ENCODE measurements at regions not wholly inside any gene's neighbourhood (a gene's known extent, or its start where the extent isn't known, plus 50 kb on each side); places are given as distances from the start of the nearest gene placed in this dataset.

DNA sequence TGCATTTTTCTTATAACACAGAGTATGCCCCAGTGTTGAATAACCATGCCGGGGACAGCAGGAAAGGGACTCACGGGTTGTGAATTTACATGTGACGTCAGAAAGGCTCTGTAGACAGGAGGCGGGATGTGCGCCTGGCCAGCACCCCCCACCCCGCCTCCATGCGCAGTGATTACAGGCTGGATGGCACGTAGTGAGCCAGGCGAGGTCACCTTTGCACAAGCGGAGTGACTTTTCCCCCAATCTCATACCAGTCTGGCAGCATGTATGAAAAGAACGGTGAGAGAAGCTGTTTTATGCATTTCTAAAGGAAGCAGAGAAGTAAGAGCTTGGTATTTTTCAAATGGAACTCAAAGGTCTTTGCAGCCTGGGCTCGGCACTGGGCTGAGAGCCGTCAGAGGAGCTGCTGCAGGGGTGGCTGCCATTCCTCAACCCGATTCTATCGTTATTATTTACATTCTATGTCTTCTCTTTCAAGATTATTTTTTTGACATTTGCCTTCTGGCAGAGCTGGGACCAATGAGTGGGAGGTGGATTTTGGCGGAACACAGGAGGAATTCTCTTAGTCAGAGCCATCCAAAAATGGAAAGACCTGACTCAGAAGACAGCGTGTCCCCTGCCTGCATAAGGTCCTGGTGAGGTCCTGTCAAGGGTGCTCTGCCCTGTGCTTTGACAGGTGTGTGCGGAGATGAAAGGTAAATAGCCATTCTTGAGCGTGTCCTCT lies 115.6 kb upstream of the SLC45A1 start:
- no peak for DNase-seq

DNA sequence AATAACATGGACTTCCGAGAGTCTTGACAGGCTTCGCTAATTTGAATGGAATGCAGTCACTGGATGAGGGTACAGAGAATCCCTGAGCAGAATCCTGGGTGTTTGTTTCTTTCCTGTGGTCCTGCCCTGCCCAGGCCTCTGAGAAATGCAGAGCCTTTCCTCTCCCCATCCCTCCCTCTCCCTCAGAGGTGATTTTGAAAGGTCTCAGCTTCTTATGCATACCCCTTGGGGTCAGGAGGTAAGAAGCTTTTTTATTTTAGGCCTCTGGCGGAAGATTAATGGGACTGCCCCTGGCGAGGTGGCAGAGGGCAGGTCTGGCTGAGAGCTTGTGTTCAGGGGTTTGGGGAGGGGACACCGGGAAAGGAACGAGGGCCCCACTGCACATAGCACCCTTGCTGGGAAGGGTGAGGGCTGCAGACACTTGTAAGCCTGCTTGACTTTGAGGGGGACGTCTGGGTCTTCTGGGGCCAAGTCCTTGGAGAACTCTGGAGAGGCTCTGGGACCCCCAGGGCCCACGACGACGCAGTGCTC lies 116.5 kb upstream of the SLC45A1 start:
- DNase-seq = no peak

DNA sequence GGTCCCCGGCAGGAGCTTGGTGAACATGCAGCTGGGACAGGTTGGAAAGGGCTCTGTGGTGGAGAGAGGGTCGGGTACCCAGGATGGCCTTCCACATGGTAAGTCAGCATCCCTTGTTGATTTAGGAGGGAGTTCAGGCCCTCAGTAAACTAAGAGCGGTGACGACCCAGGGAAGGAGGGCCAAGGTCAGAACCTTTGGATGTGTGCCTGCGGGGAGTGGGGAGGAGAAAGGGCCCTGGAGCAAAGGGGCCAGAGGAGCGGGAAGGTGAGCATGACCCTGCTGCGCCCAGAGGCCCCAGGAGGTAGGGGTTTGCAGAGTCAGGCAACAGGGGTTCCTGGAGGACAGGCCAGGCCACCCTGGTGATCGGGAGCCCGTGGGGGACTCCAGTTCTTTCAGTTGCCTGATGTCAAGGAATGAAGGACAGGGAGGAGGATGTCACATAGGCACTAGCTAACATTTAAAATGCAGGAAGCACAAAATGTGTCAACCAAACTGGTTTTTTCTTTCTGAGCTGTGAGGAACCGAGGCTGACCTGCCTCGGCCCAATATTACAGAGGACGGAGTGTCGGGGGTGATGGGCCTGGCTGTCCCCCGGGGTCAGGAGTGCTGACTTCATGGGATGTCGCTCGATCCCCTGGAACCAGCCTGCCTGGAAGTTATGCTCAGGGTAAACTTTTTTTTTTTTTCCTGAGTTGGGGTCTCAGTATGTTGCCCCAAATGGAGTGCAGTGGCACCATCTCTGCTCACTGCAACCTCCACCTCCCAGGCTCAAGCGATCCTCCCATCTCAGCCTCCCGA lies 117.4 kb upstream of the SLC45A1 start:
- no peak for DNase-seq

- DNase-seq = no peak
Observed at GRCh38 chr1:8198522-8198921, 119.4 kb upstream of the SLC45A1 start.

DNA sequence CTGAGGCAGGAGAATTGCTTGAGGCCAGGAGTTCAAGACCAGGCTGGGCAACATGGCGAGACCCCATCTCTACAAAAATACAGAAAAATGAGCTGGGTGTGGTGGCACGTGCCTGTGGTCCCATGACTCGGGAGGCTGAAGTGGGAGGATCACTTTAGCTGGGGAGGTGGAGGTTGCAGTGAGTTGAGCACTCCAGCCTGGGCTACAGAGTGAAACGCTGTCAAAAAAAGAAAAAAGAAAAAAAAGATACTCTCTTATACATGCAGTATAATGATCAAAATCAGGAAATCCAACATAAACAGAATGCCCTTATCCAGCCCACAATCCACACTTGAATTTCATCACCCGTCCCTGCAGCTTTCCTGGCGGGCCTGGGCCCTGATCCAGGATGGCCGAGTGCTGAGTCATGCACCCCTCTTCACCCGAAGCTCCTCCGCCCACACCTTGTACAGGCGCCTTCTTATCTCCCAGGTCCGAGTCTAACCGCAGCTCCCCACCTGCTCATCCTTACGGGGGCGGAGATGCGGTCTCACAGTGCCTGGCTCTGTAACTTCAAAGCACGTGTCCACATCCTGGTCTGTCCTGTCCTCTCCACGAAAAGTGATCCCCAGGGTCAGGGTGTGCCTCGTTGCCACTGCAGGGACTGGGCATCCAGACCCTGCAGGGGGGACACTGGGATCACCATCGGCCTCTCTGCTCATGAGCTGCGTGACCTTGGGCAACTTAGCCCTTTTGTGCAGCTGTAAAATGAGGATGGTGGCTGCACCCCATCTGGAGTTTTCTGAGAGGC lies 120.2 kb upstream of the SLC45A1 start:
- DNase-seq = no peak

DNA sequence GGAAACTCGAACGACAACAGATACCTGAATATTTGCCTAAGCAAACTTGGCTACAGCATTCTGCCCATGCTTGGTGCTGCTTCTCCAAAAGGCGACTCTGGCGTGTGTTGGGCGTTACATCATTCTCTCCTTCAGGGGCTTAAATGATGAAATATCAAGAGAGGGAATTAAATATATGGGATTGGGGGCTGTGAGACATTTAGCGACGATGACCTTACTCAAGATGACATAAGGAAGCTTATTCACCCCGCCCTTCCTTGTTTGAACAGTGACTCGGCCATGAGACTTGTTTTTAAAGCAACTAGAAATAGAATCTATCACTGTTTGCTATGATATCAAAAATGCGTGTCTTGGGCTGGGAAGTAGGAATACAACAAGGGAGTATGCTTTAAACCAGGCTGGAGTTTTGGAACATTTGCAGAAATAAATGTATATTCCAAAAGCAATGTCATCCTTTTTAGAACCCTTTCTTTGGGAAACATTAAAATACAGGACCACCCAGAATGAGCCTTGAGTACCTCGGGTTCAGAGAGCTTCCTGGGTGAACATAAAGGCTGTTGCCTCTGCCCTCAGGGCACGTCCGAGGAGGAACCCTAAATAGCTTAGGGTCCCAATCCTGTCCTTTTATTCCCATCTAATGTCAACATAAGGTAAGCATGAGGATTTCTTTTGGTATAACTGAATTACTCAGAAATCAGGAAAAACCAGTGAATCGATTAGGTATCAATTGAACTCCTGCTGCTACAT lies 123.3 kb upstream of the SLC45A1 start:
- DNase-seq = no peak

- DNase-seq = no peak
Observed at GRCh38 chr1:8193840-8194406, 124.0 kb upstream of the SLC45A1 start.

DNA sequence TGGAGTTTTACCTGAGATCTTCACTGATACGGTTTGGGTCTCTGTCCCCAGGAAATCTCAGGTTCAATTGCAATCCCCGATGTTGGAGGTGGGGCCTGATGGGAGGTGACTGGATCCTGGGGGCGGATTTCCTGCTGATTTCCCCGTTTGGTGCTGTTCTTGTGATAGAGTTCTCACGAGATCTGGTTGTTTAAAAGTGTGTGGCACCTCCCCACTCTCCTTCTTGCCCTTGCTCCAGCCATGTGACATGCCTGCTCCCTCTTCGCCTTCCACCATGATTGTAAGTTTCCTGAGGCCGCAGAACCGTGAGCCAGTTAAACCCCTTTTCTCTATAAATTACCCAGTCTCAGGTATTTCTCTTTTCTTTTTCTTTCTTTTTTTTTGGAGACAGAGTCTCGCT lies 126.4 kb upstream of the SLC45A1 start:
- DNase-seq = no peak

DNA sequence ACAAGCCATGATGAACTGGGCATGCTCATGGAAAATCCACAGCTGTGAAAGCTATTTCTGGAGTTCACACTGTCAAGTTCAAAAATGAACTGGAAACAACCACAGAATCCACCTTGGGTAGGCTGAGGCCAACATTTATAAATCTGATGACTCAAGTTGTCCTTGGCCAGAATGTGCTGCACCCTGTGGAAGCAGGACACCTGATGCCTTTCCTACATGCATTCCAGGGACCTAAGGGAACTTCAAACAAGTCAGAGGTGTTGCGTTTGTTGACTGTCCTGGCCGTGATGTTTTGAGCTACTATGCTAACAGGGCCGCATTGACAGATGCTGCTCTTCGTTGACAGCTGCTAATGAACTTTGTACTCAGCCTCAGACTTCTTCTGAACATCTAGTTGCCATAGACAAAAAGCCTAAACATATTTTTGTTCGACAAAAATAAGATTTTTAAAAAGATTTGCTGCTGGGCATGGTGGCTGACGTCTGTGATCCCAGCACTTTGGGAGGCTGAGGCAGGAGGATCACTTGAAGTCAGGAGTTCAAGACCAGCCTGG lies 127.9 kb upstream of the SLC45A1 start:
- DNase-seq = no peak

GRCh38 chr1:8185400-8185799 lies 132.5 kb upstream of the SLC45A1 start:
- no peak for DNase-seq

DNA sequence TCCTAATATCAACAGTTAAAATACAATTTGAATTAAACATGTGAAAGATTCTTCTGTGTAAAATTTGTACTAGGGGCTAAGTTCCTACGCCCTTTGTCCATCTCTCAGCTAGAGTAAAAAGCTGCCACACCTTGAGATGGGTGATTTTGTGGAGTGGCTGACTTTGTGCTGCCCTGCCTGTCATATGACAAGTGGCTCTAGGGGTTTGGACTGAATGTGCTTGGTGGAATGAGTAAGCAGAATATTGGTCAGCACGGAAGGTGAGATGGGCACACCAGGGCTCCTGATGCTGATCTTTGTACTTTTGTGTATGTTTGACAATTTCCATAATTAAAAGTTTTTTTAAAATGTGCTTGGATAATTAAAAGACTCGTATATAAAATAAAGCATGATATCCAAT lies 133.6 kb upstream of the SLC45A1 start:
- no peak for DNase-seq

DNA sequence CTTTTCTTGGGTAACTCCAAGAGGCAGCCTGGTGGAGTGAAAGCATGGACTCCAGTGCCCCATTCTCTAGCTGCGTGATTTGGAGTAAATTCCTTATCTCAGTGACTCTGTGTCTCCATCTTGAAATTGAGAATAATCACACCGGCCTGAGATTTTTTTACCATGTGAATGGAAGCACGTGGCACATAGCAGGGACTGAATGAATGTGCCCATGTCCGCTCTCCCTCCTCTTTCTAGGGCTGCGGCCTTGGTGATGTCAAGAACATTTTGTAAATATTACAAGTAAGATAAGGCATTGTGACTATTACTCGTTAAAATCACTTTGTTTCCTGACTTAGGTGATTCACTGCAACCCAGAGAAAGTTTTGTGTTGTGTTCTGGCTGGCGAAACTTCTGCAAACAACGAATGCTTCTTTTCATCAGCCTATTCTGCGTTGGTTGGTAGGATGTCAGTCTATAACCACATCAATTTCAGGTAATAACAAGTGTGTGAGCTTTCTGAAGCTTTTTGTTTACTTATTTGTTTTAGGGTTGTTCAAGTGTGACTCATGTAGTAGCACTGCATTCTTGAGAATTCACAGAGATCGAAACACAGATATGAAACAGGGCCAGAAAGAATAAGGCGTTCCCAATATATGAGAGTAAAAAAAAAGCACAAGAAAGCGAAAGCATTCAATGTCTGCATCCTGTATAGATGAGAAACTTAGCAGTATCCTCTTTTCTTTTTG lies 135.7 kb upstream of the SLC45A1 start:
- peak; percentile 73 for DNase-seq

- no peak for DNase-seq
Observed at GRCh38 chr1:8179132-8179793, 138.7 kb upstream of the SLC45A1 start.

DNA sequence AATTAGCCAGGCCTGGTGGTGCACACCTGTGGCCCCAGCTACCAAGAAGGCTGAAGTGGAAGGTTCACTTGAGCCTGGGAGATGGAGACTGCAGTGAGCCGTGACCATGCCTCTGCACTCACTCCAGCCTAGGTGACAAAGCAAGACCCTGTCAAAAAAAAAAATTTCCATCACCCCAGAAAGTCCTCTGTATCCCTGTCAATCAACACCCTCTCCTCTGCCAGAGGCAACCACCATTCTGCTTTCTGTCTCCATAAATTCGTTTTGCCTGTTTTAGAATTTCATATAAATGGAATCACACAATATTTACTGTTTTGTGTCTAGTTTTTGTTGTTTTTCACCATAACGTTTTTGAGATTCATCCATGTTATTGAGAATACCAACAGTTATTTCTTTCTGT lies 141.6 kb upstream of the SLC45A1 start:
- no peak for DNase-seq

GRCh38 chr1:8174807-8175206 lies 143.1 kb upstream of the SLC45A1 start:
- no peak for DNase-seq

- no peak for DNase-seq
Observed at GRCh38 chr1:8171751-8172464, 145.8 kb upstream of the ERRFI1 start.

DNA sequence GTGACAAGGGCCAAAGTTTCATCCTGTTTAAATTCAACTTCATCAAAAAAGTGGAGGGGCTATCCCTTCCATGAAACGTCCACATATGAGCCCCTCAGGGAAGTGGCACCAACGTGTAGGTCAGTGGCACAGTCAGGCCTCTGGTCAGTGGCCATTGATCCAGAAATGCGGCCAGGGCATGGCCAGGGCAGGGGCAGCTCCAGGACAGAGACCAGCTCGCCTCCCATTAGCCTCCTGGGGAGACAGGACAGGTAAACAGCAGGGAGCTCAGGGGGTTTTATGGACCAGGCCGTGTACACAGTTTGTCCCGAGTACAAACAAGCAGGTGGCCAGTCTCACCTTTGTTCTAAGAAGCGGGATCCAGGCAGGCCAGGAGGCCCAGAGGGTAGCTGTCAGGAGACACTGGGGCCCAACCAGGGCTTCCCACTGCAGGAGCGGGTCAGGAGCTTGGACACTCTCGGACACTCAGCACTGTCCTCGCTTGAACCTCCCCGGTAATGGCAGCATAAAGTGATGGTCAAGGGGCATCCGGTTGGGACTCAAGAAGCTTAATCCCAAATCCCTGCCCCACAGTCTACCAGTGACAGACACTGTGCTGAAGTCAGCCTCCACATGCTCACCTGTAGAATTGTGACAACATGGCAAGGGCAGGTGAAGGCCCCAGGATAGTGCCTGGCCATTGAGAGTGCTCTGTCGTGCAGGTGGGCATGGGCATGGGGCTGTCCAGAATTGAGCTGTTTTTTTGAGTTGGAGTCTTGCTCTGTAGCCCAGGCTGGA lies 144.1 kb upstream of the ERRFI1 start:
- no peak for DNase-seq

- peak; percentile 83 for DNase-seq
Observed at GRCh38 chr1:8169364-8170058, 143.4 kb upstream of the ERRFI1 start.

DNA sequence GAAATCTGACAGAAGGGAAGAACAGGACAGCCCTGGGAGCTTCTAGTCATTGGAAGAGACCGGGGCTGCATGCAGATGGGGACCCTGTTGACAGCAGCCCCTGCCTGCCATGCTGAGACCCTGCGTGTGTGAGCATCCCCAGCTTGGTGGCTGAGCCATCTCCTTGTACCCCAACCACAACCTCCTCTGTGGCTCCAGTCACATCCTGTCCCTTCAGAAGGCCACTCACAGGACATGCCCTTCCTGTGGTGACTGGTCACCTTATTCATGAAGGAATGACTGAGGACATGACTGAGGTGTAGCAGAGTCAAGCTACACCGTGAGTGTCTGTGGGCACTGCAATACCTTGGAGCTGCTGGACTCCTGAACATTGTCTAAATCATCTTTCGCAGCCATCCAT lies 141.8 kb upstream of the ERRFI1 start:
- DNase-seq = no peak
